ENCODE measurements at regions not wholly inside any gene's neighbourhood (a gene's known extent, or its start where the extent isn't known, plus 50 kb on each side); places are given as distances from the start of the nearest gene placed in this dataset.

GRCh38 chr5:173734716-173735115 is 118.3 kb upstream of the BOD1 start:
- no peak for TF ChIP-seq CTCF (IDR thresholded peaks at IDR 0.05)
- TF ChIP-seq POLR2A (IDR thresholded peaks at IDR 0.05), result no peak

All from body of pancreas (tissue), 4 donors.